ENCODE measurements at regions not wholly inside any gene's neighbourhood (a gene's known extent, or its start where the extent isn't known, plus 50 kb on each side); places are given as distances from the start of the nearest gene placed in this dataset.

DNA sequence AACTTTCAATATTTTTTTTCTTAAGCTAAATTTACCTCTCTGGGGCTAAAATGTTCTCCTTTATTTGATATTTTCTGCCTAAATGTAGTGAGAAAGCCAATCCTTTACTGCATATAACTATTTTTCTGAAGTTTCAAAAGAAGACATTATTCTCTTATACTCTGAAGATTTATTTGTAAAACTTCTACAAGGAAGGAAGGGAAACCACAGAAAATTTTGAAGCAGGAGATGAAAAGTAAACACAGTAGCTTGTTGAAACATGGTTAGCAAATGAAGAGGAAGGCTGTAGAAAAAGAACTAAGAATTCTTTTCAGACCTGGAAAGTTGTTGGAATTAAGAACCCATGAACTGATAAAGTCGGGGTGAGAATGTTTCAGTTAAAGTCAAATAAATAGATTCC lies 330.3 kb downstream of the HGF start:
- TF ChIP-seq EZH2 (IDR thresholded peaks at IDR 0.05; ENCODE audit: insufficient read depth, poor library complexity, severe bottlenecking) (no peak), EZH2phosphoT487 (IDR thresholded peaks at IDR 0.05; ENCODE audit: insufficient read depth, low read depth) (no peak)
